OCI-LY1 (cell line): ENCODE measurements at regions not wholly inside any gene's neighbourhood (a gene's known extent, or its start where the extent isn't known, plus 50 kb on each side); places are given as distances from the start of the nearest gene placed in this dataset.

Experiments
- H2AFZ ChIP-seq: fragments of 200-600 bp; sonication (generic), shearing (Covaris generic); 2 replicates; pipeline ENCODE4 v1.6.0; 2014; ENCODE audit warnings: antibody characterized with exemption, mild to moderate bottlenecking, low read length
- H3F3A ChIP-seq: fragments of 200-600 bp; sonication (generic), shearing (Covaris generic); 2 replicates; pipeline ENCODE4 v1.6.0; 2014; ENCODE audit warnings: mild to moderate bottlenecking, antibody characterized with exemption, low read length, moderate library complexity; ENCODE audit not compliant: insufficient read depth
- H3K27ac ChIP-seq: fragments of 200-600 bp; sonication (generic); 2 replicates; pipeline ENCODE4 v1.5.1; 2014; ENCODE audit warnings: low read length, mixed run types, mild to moderate bottlenecking, low read depth; ENCODE audit not compliant: poor library complexity, severe bottlenecking
- H3K27me3 ChIP-seq: fragments of 200-600 bp; sonication (generic); 2 replicates; pipeline ENCODE4 v1.6.0; 2014; ENCODE audit warnings: antibody characterized with exemption, mild to moderate bottlenecking, low read length, moderate library complexity; ENCODE audit not compliant: insufficient read depth
- H3K36me3 ChIP-seq: fragments of 200-600 bp; sonication (generic); 2 replicates; pipeline ENCODE4 v1.6.1; 2014; ENCODE audit warnings: mild to moderate bottlenecking, antibody characterized with exemption, low read length, moderate library complexity, mixed read lengths; ENCODE audit not compliant: insufficient read depth
- H3K4me1 ChIP-seq: fragments of 200-600 bp; sonication (generic); 2 replicates; pipeline ENCODE4 v1.5.1; 2014; ENCODE audit warnings: mild to moderate bottlenecking, low read length, moderate library complexity; ENCODE audit not compliant: insufficient read depth, severe bottlenecking
- H3K4me2 ChIP-seq: fragments of 200-600 bp; sonication (generic), shearing (Covaris generic); 2 replicates; pipeline ENCODE4 v1.6.1; 2014; ENCODE audit warnings: low read length
- H3K4me3 ChIP-seq: fragments of 200-600 bp; sonication (generic); 2 replicates; pipeline ENCODE4 v1.5.1; 2014; ENCODE audit warnings: low read length, low read depth, mild to moderate bottlenecking, mixed read lengths; ENCODE audit not compliant: poor library complexity, severe bottlenecking
- H3K79me2 ChIP-seq: fragments of 200-600 bp; shearing (Covaris generic); 2 replicates; pipeline ENCODE4 v1.6.1; 2016; ENCODE audit warnings: mixed run types, low read length, mixed read lengths; ENCODE audit not compliant: insufficient read depth
- H3K9ac ChIP-seq: fragments of 200-600 bp; sonication (generic), shearing (Covaris generic); 2 replicates; pipeline ENCODE4 v1.6.1; 2014; ENCODE audit warnings: mild to moderate bottlenecking, low read length, mixed read lengths
- H3K9me2 ChIP-seq: fragments of 200-600 bp; sonication (generic), shearing (Covaris generic); 2 replicates; pipeline ENCODE4 v1.6.1; 2014; ENCODE audit warnings: low read depth, mild to moderate bottlenecking, low read length, mixed read lengths
- H3K9me3 ChIP-seq: fragments of 200-600 bp; shearing (Covaris generic); 2 replicates; pipeline ENCODE4 v1.6.1; 2014; ENCODE audit warnings: low read length, mixed read lengths
- H4K20me1 ChIP-seq: fragments of 200-600 bp; sonication (generic), shearing (Covaris generic); 2 replicates; pipeline ENCODE4 v1.6.0; 2016; ENCODE audit warnings: mild to moderate bottlenecking, low read length; ENCODE audit not compliant: insufficient read depth
- CTCF ChIP-seq: fragments of 200-600 bp; sonication (generic), shearing (Covaris generic); IDR thresholded peaks from 2 replicates; pipeline ENCODE4 v1.5.1; 2017; ENCODE audit warnings: mild to moderate bottlenecking, antibody characterized with exemption, low read length, moderate library complexity, mixed read lengths
- EZH2 ChIP-seq: fragments of 200-600 bp; sonication (generic), shearing (Covaris generic); IDR thresholded peaks from 2 replicates; pipeline ENCODE4 v1.8.0; 2017; ENCODE audit warnings: borderline replicate concordance, mixed run types, mild to moderate bottlenecking, antibody characterized with exemption, low read length, moderate library complexity, mixed read lengths

DNA sequence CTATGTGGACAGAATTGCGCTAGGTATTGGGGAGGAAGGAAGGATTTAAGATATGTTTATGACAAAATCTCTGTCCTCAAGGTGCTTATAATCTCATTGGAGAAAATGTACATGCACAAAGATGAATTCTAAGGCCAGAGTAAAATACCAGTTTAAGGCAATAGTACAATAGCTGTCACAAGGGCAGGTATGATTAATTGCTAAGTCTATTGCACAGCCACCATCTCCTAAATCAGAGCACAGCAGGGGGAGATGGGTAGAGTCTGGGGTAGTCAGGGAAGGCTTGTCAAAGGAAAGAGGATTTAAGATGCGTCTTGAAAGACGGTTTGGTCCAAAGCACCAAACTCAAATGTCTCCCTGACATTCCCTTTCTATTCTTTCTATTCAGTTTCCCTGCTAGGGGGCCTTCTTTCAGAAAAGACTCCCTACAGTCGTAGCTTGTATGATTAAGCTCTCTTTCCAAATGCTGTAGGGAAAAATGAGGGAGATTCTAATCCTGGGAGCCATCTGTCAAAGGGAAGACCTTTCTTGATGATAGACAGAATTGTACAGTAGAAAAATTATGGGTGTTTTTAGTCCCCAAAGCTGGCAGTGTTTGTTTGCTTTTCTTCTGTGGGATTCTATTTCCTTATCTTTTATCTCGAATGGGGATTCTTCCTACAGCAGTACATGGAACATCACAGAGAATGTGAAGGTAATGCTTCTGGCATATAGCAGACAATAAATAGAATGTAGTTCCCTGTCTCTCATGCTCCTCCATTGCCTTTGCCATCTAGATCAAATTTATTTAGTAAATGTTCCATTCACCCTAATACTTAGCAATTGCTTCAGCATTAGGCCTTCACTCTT, 107.6 kb upstream of the NFIA start:
- Histone ChIP-seq H4K20me1 (no peaks in the 10 kb centered on the region), H3K4me2 (no peak overlapping the region), H3K9me2 (no peaks in the 10 kb centered on the region), H2AFZ (no peak overlapping the region), H3K4me3 (no peak overlapping the region), H3K4me1 (no peaks in the 10 kb centered on the region), H3K27me3 (no peaks in the 10 kb centered on the region; the same call in 1 of the 2 replicates), H3K9ac (no peak overlapping the region), H3K36me3 (no peaks in the 10 kb centered on the region), H3K27ac (no peak overlapping the region), H3K79me2 (no peaks in the 10 kb centered on the region), H3K9me3 (no peaks in the 10 kb centered on the region), H3F3A (no peaks in the 10 kb centered on the region)
- no peak for TF ChIP-seq CTCF
- no peak for TF ChIP-seq EZH2

DNA sequence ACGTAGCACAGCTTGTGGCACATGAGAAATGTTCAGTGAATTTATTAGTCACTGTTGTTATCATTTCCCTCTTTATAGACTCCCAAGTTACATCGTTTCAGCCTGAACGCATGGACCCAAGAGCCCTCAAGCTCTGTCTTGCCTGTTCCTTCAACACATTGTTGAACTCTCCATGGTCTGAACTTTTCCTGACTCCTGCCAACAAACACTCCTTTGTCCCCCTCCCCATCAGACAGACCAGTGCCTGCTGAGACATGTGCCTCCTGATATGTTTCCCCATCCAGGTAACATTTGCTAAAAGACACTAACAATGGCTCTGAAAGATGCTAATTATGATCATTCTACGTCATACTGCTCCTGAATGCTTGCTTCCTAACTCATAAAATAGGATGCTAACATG, 108.7 kb upstream of the NFIA start:
- Histone ChIP-seq H3K9me2 (no peaks in the 10 kb centered on the region), H3F3A (no peaks in the 10 kb centered on the region), H3K79me2 (no peaks in the 10 kb centered on the region), H3K9ac (no peak overlapping the region), H4K20me1 (no peaks in the 10 kb centered on the region), H3K4me2 (no peak overlapping the region), H3K4me3 (no peak overlapping the region), H3K4me1 (no peaks in the 10 kb centered on the region), H3K36me3 (no peaks in the 10 kb centered on the region), H3K27me3 (no peaks in the 10 kb centered on the region; the same call in 1 of the 2 replicates), H2AFZ (no peak overlapping the region), H3K27ac (no peak overlapping the region), H3K9me3 (no peaks in the 10 kb centered on the region)
- TF ChIP-seq CTCF = no peak
- no peak for TF ChIP-seq EZH2

GRCh38 chr1:60972841-60973364, 109.5 kb upstream of the NFIA start:
- no peaks in the 10 kb centered on the region for H3K9me3 ChIP-seq
- H2AFZ ChIP-seq = no peak overlapping the region

More at GRCh38 chr1:60972841-60973364, 109.5 kb upstream of the NFIA start:
- Histone ChIP-seq H3K27ac (no peak overlapping the region), H3K27me3 (no peaks in the 10 kb centered on the region; the same call in 1 of the 2 replicates), H3K4me2 (no peak overlapping the region), H3K4me3 (no peak overlapping the region), H3K79me2 (no peaks in the 10 kb centered on the region), H3K9me2 (no peaks in the 10 kb centered on the region), H3K9ac (no peak overlapping the region), H3K36me3 (no peaks in the 10 kb centered on the region), H4K20me1 (no peaks in the 10 kb centered on the region), H3K4me1 (no peaks in the 10 kb centered on the region), H3F3A (no peaks in the 10 kb centered on the region)
- TF ChIP-seq EZH2 (no peak), CTCF (no peak)
